ENCODE measurements at regions not wholly inside any gene's neighbourhood (a gene's known extent, or its start where the extent isn't known, plus 50 kb on each side); places are given as distances from the start of the nearest gene placed in this dataset.

DNA sequence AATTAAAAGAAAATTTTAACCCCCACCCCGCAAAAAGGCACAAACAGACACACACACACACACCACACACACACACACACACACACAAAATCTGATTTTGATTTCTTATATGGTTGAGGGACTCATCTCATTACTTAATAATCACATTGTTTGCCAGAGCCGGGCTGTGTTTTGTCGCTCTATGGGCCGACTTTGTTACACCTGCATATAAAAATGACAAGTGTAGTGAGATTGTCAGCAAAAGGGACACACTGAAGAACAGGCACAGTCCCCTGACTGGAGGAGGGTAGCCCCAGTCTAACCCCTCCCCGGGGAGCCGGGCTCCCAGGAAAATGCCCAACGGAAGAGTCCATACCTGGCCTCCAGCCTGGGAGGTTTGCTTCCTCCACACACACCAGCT lies 221.6 kb downstream of the ENGASE start:
- TF ChIP-seq, protein P1, sequence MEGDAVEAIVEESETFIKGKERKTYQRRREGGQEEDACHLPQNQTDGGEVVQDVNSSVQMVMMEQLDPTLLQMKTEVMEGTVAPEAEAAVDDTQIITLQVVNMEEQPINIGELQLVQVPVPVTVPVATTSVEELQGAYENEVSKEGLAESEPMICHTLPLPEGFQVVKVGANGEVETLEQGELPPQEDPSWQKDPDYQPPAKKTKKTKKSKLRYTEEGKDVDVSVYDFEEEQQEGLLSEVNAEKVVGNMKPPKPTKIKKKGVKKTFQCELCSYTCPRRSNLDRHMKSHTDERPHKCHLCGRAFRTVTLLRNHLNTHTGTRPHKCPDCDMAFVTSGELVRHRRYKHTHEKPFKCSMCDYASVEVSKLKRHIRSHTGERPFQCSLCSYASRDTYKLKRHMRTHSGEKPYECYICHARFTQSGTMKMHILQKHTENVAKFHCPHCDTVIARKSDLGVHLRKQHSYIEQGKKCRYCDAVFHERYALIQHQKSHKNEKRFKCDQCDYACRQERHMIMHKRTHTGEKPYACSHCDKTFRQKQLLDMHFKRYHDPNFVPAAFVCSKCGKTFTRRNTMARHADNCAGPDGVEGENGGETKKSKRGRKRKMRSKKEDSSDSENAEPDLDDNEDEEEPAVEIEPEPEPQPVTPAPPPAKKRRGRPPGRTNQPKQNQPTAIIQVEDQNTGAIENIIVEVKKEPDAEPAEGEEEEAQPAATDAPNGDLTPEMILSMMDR (IDR thresholded peaks at IDR 0.05; ENCODE audit: control insufficient read depth, extremely low read depth, insufficient read depth) = no peak
- no peak overlapping the region for H3K4me3 ChIP-seq (ENCODE audit: low read depth, low read length)
- no peak for DNase-seq (ENCODE audit: low read depth)

DNA sequence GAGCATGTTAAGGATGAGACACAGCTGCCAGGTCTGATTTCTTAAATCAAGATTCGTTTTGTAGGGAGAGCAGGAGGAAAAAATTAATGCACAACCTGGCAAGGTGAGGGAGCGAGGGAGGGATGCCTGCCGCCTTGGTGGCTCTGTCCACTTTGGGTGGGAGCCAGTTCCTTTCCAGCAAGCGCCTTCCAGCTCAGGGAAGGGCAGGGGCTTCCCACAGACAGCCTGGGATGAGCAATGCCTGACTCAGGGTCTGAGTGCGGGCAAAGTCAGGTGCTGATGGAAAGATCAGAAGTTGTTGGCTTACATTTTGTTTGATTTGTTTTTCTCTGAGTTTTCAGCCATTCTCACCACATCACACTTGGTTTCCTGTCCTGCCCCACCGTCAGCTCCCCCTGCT lies 220.7 kb downstream of the ENGASE start:
- TF ChIP-seq, protein P1 (IDR thresholded peaks at IDR 0.05; ENCODE audit: control insufficient read depth, extremely low read depth, insufficient read depth) = no peak
- no peak for DNase-seq (ENCODE audit: low read depth)
- H3K4me3 ChIP-seq (ENCODE audit: low read depth, low read length) = no peak overlapping the region

DNA sequence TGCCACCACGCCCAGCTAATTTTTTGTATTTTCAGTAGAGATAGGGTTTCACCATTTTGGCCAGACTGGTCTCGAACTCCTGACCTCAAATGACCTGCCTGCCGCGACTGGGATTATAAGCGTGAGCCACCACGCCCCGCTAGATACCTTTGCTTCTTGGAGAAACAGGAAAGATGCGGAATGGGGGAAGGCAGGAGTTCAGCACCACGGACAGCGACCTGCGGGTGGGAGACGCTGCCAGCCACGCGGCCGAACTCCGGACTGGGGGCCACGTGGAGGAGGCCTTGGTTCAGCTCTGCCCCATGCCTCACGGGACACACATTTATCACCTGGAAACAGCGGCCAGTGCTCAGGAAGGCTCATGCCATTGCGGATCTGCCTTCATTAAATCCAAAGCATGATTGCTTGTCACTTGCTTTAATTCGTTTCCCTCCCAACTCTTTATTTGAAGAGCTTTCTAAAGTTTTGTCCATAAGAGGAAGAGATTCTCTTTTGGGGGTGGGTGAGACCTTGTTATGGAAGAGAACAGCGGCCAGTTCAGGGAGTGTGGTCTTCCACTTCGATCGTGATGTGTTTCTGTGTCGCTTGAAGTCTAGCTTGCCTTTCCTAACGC lies 219.9 kb downstream of the ENGASE start:
- TF ChIP-seq, protein P1 (IDR thresholded peaks at IDR 0.05; ENCODE audit: control insufficient read depth, extremely low read depth, insufficient read depth) = no peak
- DNase-seq (ENCODE audit: low read depth) = peak; percentile 46

DNA sequence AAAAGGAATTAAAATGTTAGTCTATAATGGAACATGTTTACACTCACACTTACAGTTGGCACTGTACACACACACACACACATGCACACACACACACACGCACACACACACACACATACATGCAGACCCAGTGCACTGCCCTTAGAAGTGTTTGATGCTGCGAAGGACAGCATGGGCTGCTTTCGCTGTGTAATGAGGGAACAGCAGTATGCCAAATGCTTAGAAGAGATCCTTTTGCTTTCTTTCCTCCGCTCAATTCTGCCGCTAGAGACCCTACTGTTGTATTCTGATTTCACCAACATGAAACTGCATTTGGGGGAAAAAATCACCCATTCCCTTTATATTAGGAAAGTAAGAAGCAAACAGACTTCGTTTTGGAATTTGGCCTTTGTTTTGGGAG lies 217.9 kb downstream of the ENGASE start:
- no peak overlapping the region for H3K4me3 ChIP-seq (ENCODE audit: low read depth, low read length)
- DNase-seq (ENCODE audit: low read depth) = no peak
- TF ChIP-seq, protein P1 (IDR thresholded peaks at IDR 0.05; ENCODE audit: control insufficient read depth, extremely low read depth, insufficient read depth) = no peak

More for the DNA sequence above, 219.9 kb downstream of the ENGASE start:
- H3K4me3 ChIP-seq (ENCODE audit: low read depth, low read length) = no peak overlapping the region

DNA sequence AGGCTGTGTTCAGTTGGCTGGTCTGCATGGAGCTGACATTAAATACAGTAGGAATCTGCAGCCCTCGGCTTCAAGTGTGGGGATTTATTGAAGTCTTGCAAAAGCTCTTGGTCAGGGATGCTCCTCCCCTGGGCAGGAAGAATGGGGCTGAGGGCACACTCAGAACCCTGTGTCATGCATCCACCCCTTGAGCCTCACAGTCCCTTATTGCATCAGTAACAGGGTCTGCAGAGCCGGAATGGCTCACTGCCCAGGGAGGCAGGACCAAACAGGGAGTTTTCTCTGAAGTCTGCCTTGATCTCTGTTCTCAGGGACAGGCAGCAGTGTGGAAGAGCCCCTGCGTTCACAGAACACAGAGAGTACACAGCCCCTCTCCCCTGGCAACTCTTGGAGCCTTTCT lies 216.8 kb downstream of the ENGASE start:
- TF ChIP-seq, protein P1 (IDR thresholded peaks at IDR 0.05; ENCODE audit: control insufficient read depth, extremely low read depth, insufficient read depth) = no peak
- no peak for DNase-seq (ENCODE audit: low read depth)
- H3K4me3 ChIP-seq (ENCODE audit: low read depth, low read length) = no peak overlapping the region

DNA sequence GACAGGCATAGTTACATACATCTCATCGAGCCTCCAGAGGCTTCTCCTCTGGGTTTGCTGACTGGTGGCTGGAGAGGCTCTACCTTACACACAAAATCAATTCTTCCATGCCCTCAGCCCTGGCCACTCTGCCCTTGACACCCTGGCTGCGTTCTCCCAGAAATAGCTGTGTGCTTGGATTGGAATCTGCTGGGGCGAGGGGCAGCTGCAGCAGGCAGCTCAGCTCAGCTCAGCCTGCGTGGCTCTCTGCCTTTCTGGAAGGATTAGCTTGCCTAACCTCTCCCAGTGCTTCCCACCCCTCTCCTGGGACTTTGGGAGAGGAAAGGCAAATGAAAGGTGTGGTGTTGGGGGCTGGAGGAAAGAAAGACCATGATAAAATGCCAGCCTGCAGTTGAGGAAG lies 216.1 kb downstream of the ENGASE start:
- TF ChIP-seq, protein P1 (IDR thresholded peaks at IDR 0.05; ENCODE audit: control insufficient read depth, extremely low read depth, insufficient read depth) = no peak

DNA sequence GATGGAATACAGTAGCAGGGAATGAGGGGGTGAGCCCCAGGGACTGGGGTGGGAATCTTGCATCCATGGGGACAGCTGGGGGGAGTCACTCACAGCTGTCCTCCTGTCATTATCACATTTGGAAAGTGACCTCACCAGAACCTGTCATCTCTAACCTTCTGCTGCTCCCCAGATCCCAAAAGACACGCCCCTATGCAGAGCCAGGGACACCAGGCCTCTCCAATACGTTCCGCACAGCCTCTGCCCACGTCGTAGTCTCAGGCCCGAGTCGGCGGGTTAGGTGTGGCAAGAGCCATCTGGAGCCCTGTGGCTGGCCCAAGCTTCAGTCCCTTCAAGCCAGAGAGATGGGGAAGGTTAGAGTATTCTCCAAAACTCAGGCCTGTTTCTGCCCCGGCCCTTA lies 214.3 kb downstream of the ENGASE start:
- H3K4me3 ChIP-seq (ENCODE audit: low read depth, low read length) = no peak overlapping the region
- TF ChIP-seq, protein P1 (IDR thresholded peaks at IDR 0.05; ENCODE audit: control insufficient read depth, extremely low read depth, insufficient read depth) = no peak
- DNase-seq (ENCODE audit: low read depth) = no peak

More for the DNA sequence above, 216.1 kb downstream of the ENGASE start:
- no peak overlapping the region for H3K4me3 ChIP-seq (ENCODE audit: low read depth, low read length)
- no peak for DNase-seq (ENCODE audit: low read depth)

Data from LNCaP clone FGC (cell line).